ENCODE measurements at regions not wholly inside any gene's neighbourhood (a gene's known extent, or its start where the extent isn't known, plus 50 kb on each side); places are given as distances from the start of the nearest gene placed in this dataset.

- intact Hi-C loops (cut with micrococcal nuclease) (no loop called here), dilution Hi-C loops (cut with MboI; ENCODE audit: extremely low pct_ligation_motif_present, low sequenced_read_pairs) (no loop called here)
- no TSS peak for BruUV-seq (replicated peaks)
- Histone ChIP-seq H3K9ac (replicated peaks; ENCODE audit: extremely low read depth, insufficient read depth, low read length) (no peak overlapping the region), H4K20me1 (replicated peaks; ENCODE audit: control insufficient read depth, extremely low read depth, insufficient read depth, low read length) (no peaks in the 10 kb centered on the region), H3K4me2 (ENCODE audit: insufficient read depth, low read length) (no peak overlapping the region), H3K79me2 (ENCODE audit: control insufficient read depth, insufficient read depth, low read length) (no peaks in the 10 kb centered on the region), H3K27me3 (ENCODE audit: control insufficient read depth in 2 of 2, insufficient read depth in 2 of 2, low read length in 2 of 2) (peaks cover 0 to 5% of the 10 kb centered on the region in 2 experiments), H2AFZ (ENCODE audit: low read depth, low read length) (no peak overlapping the region), H3K4me3 (replicated peaks in 1 of 3; ENCODE audit: insufficient read depth in 1 of 3, low read depth in 1 of 3, low read length in 3 of 3) (no peak overlapping the region), H3K36me3 (ENCODE audit: control insufficient read depth in 2 of 2, extremely low read depth in 1 of 2, insufficient read depth in 2 of 2, low read length in 2 of 2) (no peaks in the 10 kb centered on the region), H3K4me1 (ENCODE audit: control insufficient read depth, extremely low read depth, insufficient read depth, low read length) (peaks cover 3% of the 10 kb centered on the region), H3K27ac (ENCODE audit: insufficient read depth, low read depth, low read length) (no peak overlapping the region), H3K9me1 (replicated peaks; ENCODE audit: control insufficient read depth, extremely low read depth, insufficient read depth, low read length) (no peaks in the 10 kb centered on the region), H3K9me3 (replicated peaks; ENCODE audit: control insufficient read depth, insufficient read depth, low read length) (no peaks in the 10 kb centered on the region)
- ChIA-PET POLR2A (no interaction called here), CTCF (no interaction called here)
- DNase-seq (ENCODE audit: low read depth, low spot score), result no peak
- TF ChIP-seq EZH2 (IDR thresholded peaks at IDR 0.05; ENCODE audit: borderline replicate concordance, low read depth, low read length, severe bottlenecking) (no peak), MYC (IDR thresholded peaks at IDR 0.05; ENCODE audit: low read depth, low read length) (no peak), POLR2AphosphoS5 (IDR thresholded peaks at IDR 0.05; ENCODE audit: insufficient read depth, low read depth, low read length) (no peak), POLR2A (IDR thresholded peaks at IDR 0.05; ENCODE audit: low read depth, low read length) (no peak), GATA2 (IDR thresholded peaks at IDR 0.05; ENCODE audit: insufficient read depth, insufficient read length, low read depth, low read length) (no peak), FOS (IDR thresholded peaks at IDR 0.05; ENCODE audit: borderline replicate concordance, insufficient read depth, low read length) (no peak), JUN (IDR thresholded peaks at IDR 0.05; ENCODE audit: borderline replicate concordance, insufficient read depth, insufficient read length, low read depth) (no peak), CTCF (IDR thresholded peaks at IDR 0.05; ENCODE audit: extremely low read depth in 1 of 2, insufficient read depth in 1 of 2, low read depth in 1 of 2, low read length in 2 of 2) (no peak)
- TF ChIP-seq, protein P1, sequence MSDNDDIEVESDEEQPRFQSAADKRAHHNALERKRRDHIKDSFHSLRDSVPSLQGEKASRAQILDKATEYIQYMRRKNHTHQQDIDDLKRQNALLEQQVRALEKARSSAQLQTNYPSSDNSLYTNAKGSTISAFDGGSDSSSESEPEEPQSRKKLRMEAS (IDR thresholded peaks at IDR 0.05; ENCODE audit: insufficient read depth, insufficient read length), result no peak
- no peak for FAIRE-seq
These were observed 342.9 kb upstream of the PROK2 start for GRCh38 chr3:72127844-72128243.

Measured in endothelial cell of umbilical vein (primary cell).